AG09309 (cell line): ENCODE measurements at regions not wholly inside any gene's neighbourhood (a gene's known extent, or its start where the extent isn't known, plus 50 kb on each side); places are given as distances from the start of the nearest gene placed in this dataset.

Experiments used
- DNase-seq: peaks from one replicate; pipeline ENCODE4 v3.0.0-alpha.2; 2010; ENCODE audit warnings: low read depth
- H3K4me3 ChIP-seq: 2 replicates; pipeline ENCODE4 v1.5.1; 2011; ENCODE audit warnings: mild to moderate bottlenecking, low read depth, low read length, moderate library complexity; ENCODE audit not compliant: control insufficient read depth
- TF ChIP-seq, protein P1 (sequence below): IDR thresholded peaks from 2 replicates; pipeline ENCODE4 v1.5.1; 2011; ENCODE audit warnings: mild to moderate bottlenecking, low read depth, low read length, inconsistent platforms; ENCODE audit not compliant: insufficient read depth, control insufficient read depth; ENCODE audit errors: missing control alignments

DNA sequence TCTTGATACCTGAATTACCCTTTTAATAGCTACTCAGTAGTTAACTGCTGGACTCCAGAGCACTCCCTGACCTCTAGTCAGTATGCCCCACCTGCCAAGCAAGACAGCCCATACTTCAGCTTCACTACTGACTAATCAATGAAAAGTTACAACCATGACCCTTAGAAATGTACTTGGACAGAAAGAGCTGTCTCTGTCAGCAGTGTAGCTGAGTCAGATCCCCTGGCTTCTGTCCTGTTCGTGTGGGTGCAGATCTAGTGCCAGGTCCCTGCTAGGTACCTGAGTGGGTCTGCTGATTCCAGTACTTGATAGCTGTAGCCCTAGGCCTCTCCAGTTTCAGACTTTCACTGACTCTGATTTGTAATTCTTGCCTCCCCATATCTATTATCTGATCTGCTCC lies 265.8 kb upstream of the POU2AF2 start:
- DNase-seq = no peak
- TF ChIP-seq, protein P1, sequence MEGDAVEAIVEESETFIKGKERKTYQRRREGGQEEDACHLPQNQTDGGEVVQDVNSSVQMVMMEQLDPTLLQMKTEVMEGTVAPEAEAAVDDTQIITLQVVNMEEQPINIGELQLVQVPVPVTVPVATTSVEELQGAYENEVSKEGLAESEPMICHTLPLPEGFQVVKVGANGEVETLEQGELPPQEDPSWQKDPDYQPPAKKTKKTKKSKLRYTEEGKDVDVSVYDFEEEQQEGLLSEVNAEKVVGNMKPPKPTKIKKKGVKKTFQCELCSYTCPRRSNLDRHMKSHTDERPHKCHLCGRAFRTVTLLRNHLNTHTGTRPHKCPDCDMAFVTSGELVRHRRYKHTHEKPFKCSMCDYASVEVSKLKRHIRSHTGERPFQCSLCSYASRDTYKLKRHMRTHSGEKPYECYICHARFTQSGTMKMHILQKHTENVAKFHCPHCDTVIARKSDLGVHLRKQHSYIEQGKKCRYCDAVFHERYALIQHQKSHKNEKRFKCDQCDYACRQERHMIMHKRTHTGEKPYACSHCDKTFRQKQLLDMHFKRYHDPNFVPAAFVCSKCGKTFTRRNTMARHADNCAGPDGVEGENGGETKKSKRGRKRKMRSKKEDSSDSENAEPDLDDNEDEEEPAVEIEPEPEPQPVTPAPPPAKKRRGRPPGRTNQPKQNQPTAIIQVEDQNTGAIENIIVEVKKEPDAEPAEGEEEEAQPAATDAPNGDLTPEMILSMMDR = no peak
- H3K4me3 ChIP-seq = no peak overlapping the region

DNA sequence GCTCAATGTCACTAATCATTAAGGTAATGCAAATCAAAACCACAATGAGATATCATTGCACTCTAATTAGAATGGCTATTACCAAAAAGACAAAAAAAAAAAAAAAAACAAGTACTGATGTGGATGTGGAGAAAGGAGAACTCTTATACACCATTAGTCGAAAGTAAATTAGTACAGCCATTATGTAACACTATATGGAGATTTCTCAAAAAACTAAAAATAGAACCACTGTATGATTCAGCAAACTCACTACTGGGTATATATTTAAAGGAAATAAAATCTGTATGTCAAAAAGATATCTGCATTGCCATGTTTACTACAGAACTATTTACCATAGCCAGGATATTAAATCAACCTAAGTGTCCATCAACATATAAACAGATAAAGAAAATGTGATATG lies 265.4 kb upstream of the ARHGAP20 start:
- TF ChIP-seq, protein P1 = no peak
- H3K4me3 ChIP-seq = no peak overlapping the region
- DNase-seq = no peak

DNA sequence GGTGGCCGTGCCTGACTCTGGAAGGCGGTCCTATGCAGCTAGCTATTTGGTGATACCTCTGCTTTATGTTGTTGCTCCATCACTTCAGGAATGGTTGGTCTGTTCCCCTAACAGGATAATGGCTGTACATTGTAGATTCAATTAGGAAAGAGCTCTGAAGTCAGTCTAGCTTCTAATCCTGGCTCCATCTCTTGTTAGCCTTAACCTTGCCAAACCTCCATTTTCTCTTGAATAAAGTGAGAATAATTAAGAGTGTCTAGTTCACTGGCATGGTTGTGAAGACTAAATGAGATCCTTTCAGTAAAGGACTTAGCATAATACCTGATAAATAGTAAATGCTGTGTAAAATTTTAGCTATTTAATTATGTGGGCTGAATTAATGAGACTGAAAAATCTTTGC lies 262.5 kb upstream of the ARHGAP20 start:
- TF ChIP-seq, protein P1 = no peak
- H3K4me3 ChIP-seq = no peak overlapping the region
- no peak for DNase-seq

DNA sequence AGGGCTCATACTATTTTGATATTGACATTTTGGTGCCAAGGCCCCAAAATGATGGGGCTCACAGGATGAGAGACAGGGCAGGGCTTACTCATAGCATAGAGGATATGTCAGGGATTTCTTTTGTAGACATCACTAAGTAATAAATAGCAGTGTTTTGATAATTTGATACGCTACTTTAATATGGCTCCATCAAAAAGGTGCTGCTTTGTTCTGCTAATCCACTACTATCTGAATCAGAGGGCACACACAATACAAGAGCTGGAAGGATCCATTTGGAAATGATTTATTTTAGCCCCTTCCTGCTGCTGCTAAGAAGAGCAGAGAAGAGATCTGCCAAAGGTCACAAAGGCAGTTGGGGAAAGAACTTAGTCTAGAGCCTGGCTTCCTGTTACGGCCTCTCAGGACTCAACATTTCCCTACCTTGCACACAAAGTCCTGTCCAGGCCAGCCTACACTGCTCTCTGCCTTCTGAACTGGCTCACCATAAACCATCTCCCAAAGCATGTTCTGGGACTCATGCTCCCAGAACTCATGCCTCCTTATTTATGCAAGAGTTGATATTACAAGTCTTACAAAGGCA lies 261.3 kb upstream of the ARHGAP20 start:
- no peak for DNase-seq
- H3K4me3 ChIP-seq = no peak overlapping the region
- TF ChIP-seq, protein P1 = no peak

DNA sequence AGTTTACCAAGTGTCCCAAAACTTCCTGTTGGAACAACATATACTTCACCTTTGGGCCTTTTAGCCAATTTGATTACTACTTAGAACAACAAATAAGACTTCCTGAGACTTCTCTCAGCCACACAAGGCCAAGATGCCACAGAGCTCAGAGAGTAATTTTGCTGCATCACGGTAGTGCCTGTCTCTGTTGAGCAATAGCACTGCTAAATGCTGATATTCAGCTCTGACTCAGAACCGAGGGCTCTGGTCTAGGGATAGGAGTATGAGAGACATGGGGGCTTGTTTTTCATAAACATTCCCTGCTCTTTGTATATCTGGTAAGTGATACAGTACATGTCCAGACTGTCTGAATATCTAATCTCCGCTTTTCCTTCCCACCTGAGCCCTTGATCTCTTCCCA lies 260.4 kb upstream of the ARHGAP20 start:
- TF ChIP-seq, protein P1 = no peak
- no peak overlapping the region for H3K4me3 ChIP-seq
- DNase-seq = peak; percentile 54

DNA sequence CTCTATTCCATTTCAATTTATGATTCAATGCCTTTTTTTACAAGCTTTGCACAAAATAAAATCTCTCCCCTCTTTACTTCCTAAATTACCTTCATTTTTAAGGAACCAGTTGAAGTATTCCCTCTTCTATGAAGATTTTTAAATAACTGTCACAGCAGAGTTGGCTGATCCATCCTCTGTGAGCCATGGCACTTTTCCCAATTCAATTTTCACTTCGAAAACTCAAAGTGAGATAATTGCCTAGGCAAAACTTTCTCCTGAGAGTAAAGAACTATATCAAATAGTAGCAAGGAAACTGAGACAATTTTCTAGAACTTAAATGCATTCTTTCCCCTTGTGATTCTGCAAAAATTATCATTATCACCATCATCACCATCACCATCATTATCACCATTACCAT lies 259.9 kb upstream of the ARHGAP20 start:
- TF ChIP-seq, protein P1 = no peak
- H3K4me3 ChIP-seq = no peak overlapping the region

DNA sequence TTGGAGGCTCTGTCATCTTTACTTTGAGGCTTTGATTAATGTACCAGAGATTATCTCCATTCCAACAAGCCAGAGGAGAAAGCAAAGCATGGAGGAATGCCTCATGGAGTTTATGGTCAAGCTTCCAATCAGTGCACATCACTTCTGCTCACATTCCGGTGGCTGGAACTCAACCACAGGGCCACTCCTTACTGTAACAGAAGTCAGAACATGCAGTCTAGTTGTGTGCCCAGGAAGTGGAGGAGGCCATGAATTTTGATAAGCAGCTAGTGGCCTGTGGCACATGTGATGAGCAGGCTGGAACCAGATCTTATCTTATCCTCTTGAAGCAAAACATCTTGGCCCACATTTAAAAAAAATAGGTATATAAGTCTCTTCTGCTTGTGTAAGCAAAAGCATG lies 258.9 kb upstream of the ARHGAP20 start:
- TF ChIP-seq, protein P1 = no peak
- DNase-seq = peak; percentile 67

More for the DNA sequence above, 259.9 kb upstream of the ARHGAP20 start:
- no peak for DNase-seq

More for the DNA sequence above, 258.9 kb upstream of the ARHGAP20 start:
- no peak overlapping the region for H3K4me3 ChIP-seq
